H9 (cell line): ENCODE measurements at regions not wholly inside any gene's neighbourhood (a gene's known extent, or its start where the extent isn't known, plus 50 kb on each side); places are given as distances from the start of the nearest gene placed in this dataset.

Experiments
- DNase-seq: peaks from one replicate; pipeline ENCODE4 v3.0.0-alpha.2; 2017
- H2AFZ ChIP-seq: one replicate; pipeline ENCODE4 v1.6.1; 2013; ENCODE audit warnings: mild to moderate bottlenecking, low read length, control low read depth, moderate library complexity
- H2AK5ac ChIP-seq: 2 replicates; pipeline ENCODE4 v1.6.1; 2013; ENCODE audit warnings: low read length, control low read depth, mixed read lengths; ENCODE audit not compliant: insufficient read length
- H2BK120ac ChIP-seq: one replicate; pipeline ENCODE4 v1.6.1; 2013; ENCODE audit warnings: low read depth, mild to moderate bottlenecking, low read length, control low read depth, inconsistent platforms; ENCODE audit not compliant: poor library complexity, severe bottlenecking
- H2BK12ac ChIP-seq: 2 replicates; pipeline ENCODE4 v1.6.1; 2013; ENCODE audit warnings: low read length, control low read depth, mixed read lengths, low read depth; ENCODE audit not compliant: insufficient read length
- H2BK15ac ChIP-seq: 2 replicates; pipeline ENCODE4 v1.6.1; 2013; ENCODE audit warnings: low read depth, low read length, control low read depth
- H2BK20ac ChIP-seq: one replicate; pipeline ENCODE4 v1.6.1; 2013; ENCODE audit warnings: low read depth, mild to moderate bottlenecking, low read length, control low read depth, inconsistent platforms; ENCODE audit not compliant: poor library complexity, severe bottlenecking
- H2BK5ac ChIP-seq: 2 replicates; pipeline ENCODE4 v1.6.1; 2013; ENCODE audit warnings: low read length, control low read depth, mixed read lengths; ENCODE audit not compliant: insufficient read length
- H3K14ac ChIP-seq: 2 replicates; pipeline ENCODE4 v1.6.1; 2013; ENCODE audit warnings: low read length, control low read depth; ENCODE audit not compliant: insufficient read depth
- H3K18ac ChIP-seq: 2 replicates; pipeline ENCODE4 v1.6.1; 2013; ENCODE audit warnings: low read depth, mild to moderate bottlenecking, mixed read lengths, low read length, control low read depth; ENCODE audit not compliant: insufficient read length
- H3K23ac ChIP-seq: 2 replicates; pipeline ENCODE4 v1.6.1; 2013; ENCODE audit warnings: low read length, control low read depth, mixed read lengths, low read depth; ENCODE audit not compliant: insufficient read length
- H3K23me2 ChIP-seq: 2 replicates; pipeline ENCODE4 v1.6.1; 2013; ENCODE audit warnings: low read depth, mild to moderate bottlenecking, mixed read lengths, low read length, control low read depth; ENCODE audit not compliant: insufficient read length, poor library complexity, severe bottlenecking
- H3K27ac ChIP-seq: 2 replicates; pipeline ENCODE4 v1.5.1; 2013; ENCODE audit warnings: low read length, control low read depth, mixed read lengths, low read depth; ENCODE audit not compliant: insufficient read length
- H3K27me3 ChIP-seq: 2 replicates; pipeline ENCODE4 v1.6.1; 2013; ENCODE audit warnings: low read length, control low read depth, inconsistent platforms; ENCODE audit not compliant: insufficient read depth
- H3K4ac ChIP-seq: 2 replicates; pipeline ENCODE4 v1.6.1; 2013; ENCODE audit warnings: low read depth, mild to moderate bottlenecking, control low read depth, inconsistent platforms, low read length, moderate library complexity
- H3K4me1 ChIP-seq: 2 replicates; pipeline ENCODE4 v1.6.1; 2013; ENCODE audit warnings: low read length, control low read depth, inconsistent platforms; ENCODE audit not compliant: insufficient read depth
- H3K4me2 ChIP-seq: 2 replicates; pipeline ENCODE4 v1.6.1; 2013; ENCODE audit warnings: low read length, control low read depth, mixed read lengths; ENCODE audit not compliant: insufficient read length, insufficient read depth
- H3K56ac ChIP-seq: 2 replicates; pipeline ENCODE4 v1.6.1; 2013; ENCODE audit warnings: low read depth, mild to moderate bottlenecking, mixed read lengths, low read length, control low read depth; ENCODE audit not compliant: insufficient read length
- H3K79me1 ChIP-seq: 2 replicates; pipeline ENCODE4 v1.6.1; 2013; ENCODE audit warnings: low read depth, mild to moderate bottlenecking, moderate library complexity, low read length, control low read depth, inconsistent platforms; ENCODE audit not compliant: insufficient read depth, poor library complexity, severe bottlenecking
- H3K79me2 ChIP-seq: 2 replicates; pipeline ENCODE4 v1.6.1; 2013; ENCODE audit warnings: low read length, control low read depth, inconsistent platforms; ENCODE audit not compliant: insufficient read depth
- H3K9ac ChIP-seq: 2 replicates; pipeline ENCODE4 v1.6.1; 2013; ENCODE audit warnings: low read length, control low read depth, mixed read lengths; ENCODE audit not compliant: insufficient read length; ENCODE audit errors: extremely low read depth
- H3K9me3 ChIP-seq: one replicate; pipeline ENCODE4 v1.6.1; 2013; ENCODE audit warnings: low read depth, low read length, inconsistent platforms; ENCODE audit not compliant: control insufficient read depth
- H3T11ph ChIP-seq: one replicate; pipeline ENCODE4 v1.6.1; 2013; ENCODE audit warnings: mild to moderate bottlenecking, low read length, control low read depth, inconsistent platforms
- H4K20me1 ChIP-seq: one replicate; pipeline ENCODE4 v1.6.1; 2013; ENCODE audit not compliant: control insufficient read depth, insufficient read length, insufficient read depth
- H4K5ac ChIP-seq: 2 replicates; pipeline ENCODE4 v1.6.1; 2013; ENCODE audit warnings: low read depth, mild to moderate bottlenecking, mixed read lengths, low read length, control low read depth; ENCODE audit not compliant: insufficient read length
- H4K8ac ChIP-seq: replicated peaks from 2 replicates; pipeline ENCODE4 v1.6.1; 2013; ENCODE audit warnings: low read length, control low read depth, mixed read lengths, low read depth; ENCODE audit not compliant: insufficient read length
- H4K91ac ChIP-seq: 2 replicates; pipeline ENCODE4 v1.6.1; 2013; ENCODE audit warnings: low read depth, mild to moderate bottlenecking, moderate library complexity, mixed read lengths, low read length, control low read depth; ENCODE audit not compliant: insufficient read length
- H3K27ac Mint-ChIP-seq, 3 experiments: 2 replicates in 2 of 3; 3 replicates in 1 of 3; pipeline ENCODE4 v1.8.0; 2020 to 2021; ENCODE audit warnings: mixed read lengths in 3 of 3, mild to moderate bottlenecking in 1 of 3, moderate library complexity in 1 of 3
- H3K27me3 Mint-ChIP-seq: 2 replicates; pipeline ENCODE4 v1.8.0; 2021; ENCODE audit warnings: low read depth, mild to moderate bottlenecking, moderate library complexity, mixed read lengths
- H3K36me3 Mint-ChIP-seq, 3 experiments: 2 replicates in 2 of 3; 3 replicates in 1 of 3; pipeline ENCODE4 v1.8.0; 2020 to 2021; ENCODE audit warnings: low read depth in 3 of 3, mixed read lengths in 3 of 3; ENCODE audit not compliant: insufficient read depth in 1 of 3
- H3K4me1 Mint-ChIP-seq, 2 experiments: 2 replicates each; pipeline ENCODE4 v1.8.0; 2020; ENCODE audit warnings: mixed read lengths in 2 of 2
- H3K4me3 Mint-ChIP-seq, 2 experiments: 2 replicates in 1 of 2; 3 replicates in 1 of 2; pipeline ENCODE4 v1.8.0; 2020 to 2021; ENCODE audit warnings: mild to moderate bottlenecking in 2 of 2, mixed read lengths in 2 of 2, moderate library complexity in 1 of 2
- H3K9me3 Mint-ChIP-seq, 2 experiments: 2 replicates in 1 of 2; 3 replicates in 1 of 2; pipeline ENCODE4 v1.8.0; 2020; ENCODE audit warnings: mild to moderate bottlenecking in 2 of 2, mixed read lengths in 2 of 2, moderate library complexity in 1 of 2
- WGBS: extraction: QIAGEN DNeasy Blood & Tissue Kit; methylation state at CpG from one replicate; pipeline ENCODE4 v1.1.7; 2013; ENCODE audit warnings: missing lambda C conversion rate, low lambda C conversion rate, mixed read lengths; ENCODE audit not compliant: insufficient read length; ENCODE audit errors: extremely low coverage; 5-methylcytosine and 5-hydroxymethylcytosine counted together
- TF ChIP-seq, protein P1 (sequence below): fragments of 200-600 bp; sonication (generic); conservative IDR thresholded peaks from 3 replicates; pipeline ENCODE4 v1.8.0; 2021; ENCODE audit warnings: antibody characterized with exemption, mild to moderate bottlenecking

DNA sequence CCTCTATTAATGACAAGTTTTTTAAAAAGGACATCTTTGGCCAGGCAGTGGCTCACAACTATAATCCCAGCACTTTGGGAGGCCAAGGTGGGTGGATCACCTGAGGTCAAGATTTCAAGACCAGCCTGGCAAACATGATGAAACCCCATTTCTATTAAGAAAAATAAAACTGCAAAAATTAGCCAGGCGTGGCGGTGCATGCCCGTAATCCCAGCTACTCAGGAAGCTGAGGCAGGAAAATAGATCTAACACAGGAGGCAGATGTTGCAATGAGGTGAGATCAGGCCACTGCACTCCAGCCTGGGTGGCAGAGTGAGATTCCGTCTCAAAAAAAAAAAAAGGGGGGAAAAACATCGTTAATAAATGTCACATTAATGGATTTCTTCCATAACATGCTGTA lies 1805.4 kb downstream of the C4orf33 start:
- H3K4me2 ChIP-seq: no peak overlapping the region
- Mint-ChIP-seq H3K4me3 (no peak overlapping the region), H3K4me1 (no peaks in the 10 kb centered on the region), H3K36me3 (no peaks in the 10 kb centered on the region), H3K27me3 (no peaks in the 10 kb centered on the region), H3K27ac (no peak overlapping the region), H3K9me3 (no peaks in the 10 kb centered on the region)
- no peak overlapping the region for H3K56ac ChIP-seq
- H3K4me1 ChIP-seq: no peaks in the 10 kb centered on the region
- no peaks in the 10 kb centered on the region for H3K9me3 ChIP-seq
- H3K27me3 ChIP-seq: no peaks in the 10 kb centered on the region
- no peak overlapping the region for H3K4ac ChIP-seq
- no CpG with 5 or more reads among the region's 5 CpGs for WGBS
- no peaks in the 10 kb centered on the region for H3K79me2 ChIP-seq
- H3K79me1 ChIP-seq: no peaks in the 10 kb centered on the region
- H3K23me2 ChIP-seq: no peaks in the 10 kb centered on the region
- H4K91ac ChIP-seq: no peak overlapping the region
- H4K8ac ChIP-seq: no peak overlapping the region
- no peak overlapping the region for H2BK20ac ChIP-seq
- no peak for DNase-seq
- H4K20me1 ChIP-seq: no peaks in the 10 kb centered on the region
- H3K9ac ChIP-seq: no peak overlapping the region
- no peak overlapping the region for H3K18ac ChIP-seq
- no peak overlapping the region for H3K14ac ChIP-seq
- H2BK5ac ChIP-seq: no peak overlapping the region
- TF ChIP-seq, protein P1, sequence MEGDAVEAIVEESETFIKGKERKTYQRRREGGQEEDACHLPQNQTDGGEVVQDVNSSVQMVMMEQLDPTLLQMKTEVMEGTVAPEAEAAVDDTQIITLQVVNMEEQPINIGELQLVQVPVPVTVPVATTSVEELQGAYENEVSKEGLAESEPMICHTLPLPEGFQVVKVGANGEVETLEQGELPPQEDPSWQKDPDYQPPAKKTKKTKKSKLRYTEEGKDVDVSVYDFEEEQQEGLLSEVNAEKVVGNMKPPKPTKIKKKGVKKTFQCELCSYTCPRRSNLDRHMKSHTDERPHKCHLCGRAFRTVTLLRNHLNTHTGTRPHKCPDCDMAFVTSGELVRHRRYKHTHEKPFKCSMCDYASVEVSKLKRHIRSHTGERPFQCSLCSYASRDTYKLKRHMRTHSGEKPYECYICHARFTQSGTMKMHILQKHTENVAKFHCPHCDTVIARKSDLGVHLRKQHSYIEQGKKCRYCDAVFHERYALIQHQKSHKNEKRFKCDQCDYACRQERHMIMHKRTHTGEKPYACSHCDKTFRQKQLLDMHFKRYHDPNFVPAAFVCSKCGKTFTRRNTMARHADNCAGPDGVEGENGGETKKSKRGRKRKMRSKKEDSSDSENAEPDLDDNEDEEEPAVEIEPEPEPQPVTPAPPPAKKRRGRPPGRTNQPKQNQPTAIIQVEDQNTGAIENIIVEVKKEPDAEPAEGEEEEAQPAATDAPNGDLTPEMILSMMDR: no peak
- no peak overlapping the region for H2BK15ac ChIP-seq
- H2BK12ac ChIP-seq: no peak overlapping the region
- H2AK5ac ChIP-seq: no peak overlapping the region
- no peak overlapping the region for H3K27ac ChIP-seq
- no peak overlapping the region for H4K5ac ChIP-seq
- no peak overlapping the region for H3T11ph ChIP-seq
- H2AFZ ChIP-seq: no peak overlapping the region
- H3K23ac ChIP-seq: no peak overlapping the region
- no peak overlapping the region for H2BK120ac ChIP-seq
